HG03159 (cell line): ENCODE measurements at regions not wholly inside any gene's neighbourhood (a gene's known extent, or its start where the extent isn't known, plus 50 kb on each side); places are given as distances from the start of the nearest gene placed in this dataset.
"Not testable (repeated sequence)": the region's sequence is repeated elsewhere in the genome, so short reads cannot be mapped to it uniquely, and the experiment has no call there.

ENCODE experiments used
- ATAC-seq: cut with Tn5 transposase; IDR thresholded peaks from one replicate; pipeline ENCODE4 v1.9.1; 2021; ENCODE audit warnings: mild to moderate bottlenecking, moderate library complexity; ENCODE audit not compliant: unreplicated experiment

- no peak for ATAC-seq
Observed at GRCh38 chr1:185478877-185479276, 161.8 kb upstream of the IVNS1ABP start.

- no peak for ATAC-seq
Observed at GRCh38 chr1:185477638-185478580, 160.9 kb upstream of the IVNS1ABP start.

GRCh38 chr1:185474440-185475149 lies 157.6 kb upstream of the IVNS1ABP start:
- ATAC-seq: no peak

GRCh38 chr1:185473186-185473585 lies 156.1 kb upstream of the IVNS1ABP start:
- ATAC-seq: no peak

- ATAC-seq: no peak
Observed at GRCh38 chr1:185468626-185469025, 151.6 kb upstream of the IVNS1ABP start.

GRCh38 chr1:185467122-185467521 lies 150.1 kb upstream of the IVNS1ABP start:
- no peak for ATAC-seq

GRCh38 chr1:185464777-185465176 lies 147.7 kb upstream of the IVNS1ABP start:
- no peak for ATAC-seq

- no peak for ATAC-seq
Observed at GRCh38 chr1:185463433-185463832, 146.4 kb upstream of the IVNS1ABP start.

GRCh38 chr1:185463011-185463410 lies 146.0 kb upstream of the IVNS1ABP start:
- ATAC-seq: no peak

- ATAC-seq: not testable (repeated sequence)
Observed at GRCh38 chr1:185460723-185461122, 143.7 kb upstream of the IVNS1ABP start.

- ATAC-seq: no peak
Observed at GRCh38 chr1:185459141-185459540, 142.1 kb upstream of the IVNS1ABP start.

- ATAC-seq: no peak
Observed at GRCh38 chr1:185458670-185459069, 141.6 kb upstream of the IVNS1ABP start.

GRCh38 chr1:185453496-185454192 lies 136.6 kb upstream of the IVNS1ABP start:
- no peak for ATAC-seq

- ATAC-seq: no peak
Observed at GRCh38 chr1:185450917-185451316, 133.9 kb upstream of the IVNS1ABP start.

GRCh38 chr1:185450060-185450788 lies 133.2 kb upstream of the IVNS1ABP start:
- no peak for ATAC-seq

- ATAC-seq: no peak
Observed at GRCh38 chr1:185449378-185450059, 132.5 kb upstream of the IVNS1ABP start.

- ATAC-seq: no peak
Observed at GRCh38 chr1:185448591-185449186, 131.6 kb upstream of the IVNS1ABP start.

- no peak for ATAC-seq
Observed at GRCh38 chr1:185446131-185446530, 129.1 kb upstream of the IVNS1ABP start.

- ATAC-seq: no peak
Observed at GRCh38 chr1:185445594-185445993, 128.6 kb upstream of the IVNS1ABP start.

GRCh38 chr1:185444676-185445075 lies 127.6 kb upstream of the IVNS1ABP start:
- no peak for ATAC-seq
